Right lobe of liver (tissue), 4 donors: ENCODE measurements at regions not wholly inside any gene's neighbourhood (a gene's known extent, or its start where the extent isn't known, plus 50 kb on each side); places are given as distances from the start of the nearest gene placed in this dataset.

Experiments
- CTCF ChIP-seq, 4 donors: fragments of 200-600 bp in 3 of 4; fragments of 450-650 bp in 1 of 4; IDR thresholded peaks; one replicate each; pipeline versions ENCODE4 v1.5.1 to v1.8.0; 2016 to 2022; ENCODE audit warnings: antibody characterized with exemption in 4 of 4, mild to moderate bottlenecking in 2 of 4
- POLR2A ChIP-seq: fragments of 450-650 bp; IDR thresholded peaks from one replicate; pipeline ENCODE4 v1.6.1; 2017; ENCODE audit warnings: antibody characterized with exemption, mild to moderate bottlenecking
- donor health status: DM: no; HTN: no; CAD: no.
- donor health status: DM: no; HTN: no; CAD: no.
- donor health status: DM: no; HTN: yes; CAD: no.

- TF ChIP-seq CTCF (IDR thresholded peaks at IDR 0.05) (no peak), POLR2A (no peak)
Observed at GRCh38 chr21:27808923-27809322, 842.0 kb upstream of the ADAMTS5 start.
